GM12878 (cell line): ENCODE measurements at regions not wholly inside any gene's neighbourhood (a gene's known extent, or its start where the extent isn't known, plus 50 kb on each side); places are given as distances from the start of the nearest gene placed in this dataset.

Source experiments
- CTCF ChIP-seq, 3 experiments: IDR thresholded peaks in 2 of 3; conservative IDR thresholded peaks in 1 of 3; 2 replicates each; pipeline ENCODE4 v1.5.1; 2011; ENCODE audit warnings: low read depth in 3 of 3, low read length in 3 of 3, mild to moderate bottlenecking in 3 of 3, control low read depth in 2 of 3, moderate library complexity in 2 of 3, inconsistent platforms in 1 of 3, mixed read lengths in 1 of 3; ENCODE audit not compliant: control insufficient read depth in 2 of 3, insufficient read depth in 1 of 3; ENCODE audit errors: extremely low read depth in 1 of 3
- IKZF1 ChIP-seq: fragments of 450-650 bp; conservative IDR thresholded peaks from 2 replicates; pipeline ENCODE4 v1.6.1; 2017; ENCODE audit warnings: antibody characterized with exemption, mild to moderate bottlenecking
- MEF2A ChIP-seq: IDR thresholded peaks from 2 replicates; pipeline ENCODE4 v1.6.1; 2011; ENCODE audit warnings: low read depth, mild to moderate bottlenecking, low read length, moderate library complexity; ENCODE audit not compliant: insufficient read depth
- POLR2A ChIP-seq: IDR thresholded peaks from 2 replicates; pipeline ENCODE4 v1.6.1; 2011; ENCODE audit warnings: low read depth, mild to moderate bottlenecking, low read length
- SMC3 ChIP-seq: IDR thresholded peaks from 2 replicates; pipeline ENCODE4 v1.6.1; 2011; ENCODE audit warnings: low read length, improper control_type of control experiment, borderline replicate concordance
- SREBF1 ChIP-seq: IDR thresholded peaks from 2 replicates; pipeline ENCODE4 v1.6.1; 2012; ENCODE audit warnings: mild to moderate bottlenecking, low read length
- SUPT20H ChIP-seq: IDR thresholded peaks from 2 replicates; pipeline ENCODE4 v1.6.1; 2011; ENCODE audit warnings: low read depth, mild to moderate bottlenecking, low read length, moderate library complexity, borderline replicate concordance; ENCODE audit not compliant: control insufficient read depth

- no peak for TF ChIP-seq MEF2A
- no peak for TF ChIP-seq IKZF1
- TF ChIP-seq CTCF (IDR thresholded peaks at IDR 0.05 in 2 of 3, conservative IDR thresholded peaks at IDR 0.05 in 1 of 3; ENCODE audit: control insufficient read depth in 2 of 3, extremely low read depth in 1 of 3, insufficient read depth in 1 of 3, low read depth in 3 of 3, low read length in 3 of 3): no peak
- no peak for TF ChIP-seq SMC3
- TF ChIP-seq SREBF1: no peak
- no peak for TF ChIP-seq SUPT20H
- TF ChIP-seq POLR2A: no peak
Measured at GRCh38 chr5:65077653-65078052, 308.9 kb downstream of the CWC27 start.
